ENCODE measurements at regions not wholly inside any gene's neighbourhood (a gene's known extent, or its start where the extent isn't known, plus 50 kb on each side); places are given as distances from the start of the nearest gene placed in this dataset.

DNA sequence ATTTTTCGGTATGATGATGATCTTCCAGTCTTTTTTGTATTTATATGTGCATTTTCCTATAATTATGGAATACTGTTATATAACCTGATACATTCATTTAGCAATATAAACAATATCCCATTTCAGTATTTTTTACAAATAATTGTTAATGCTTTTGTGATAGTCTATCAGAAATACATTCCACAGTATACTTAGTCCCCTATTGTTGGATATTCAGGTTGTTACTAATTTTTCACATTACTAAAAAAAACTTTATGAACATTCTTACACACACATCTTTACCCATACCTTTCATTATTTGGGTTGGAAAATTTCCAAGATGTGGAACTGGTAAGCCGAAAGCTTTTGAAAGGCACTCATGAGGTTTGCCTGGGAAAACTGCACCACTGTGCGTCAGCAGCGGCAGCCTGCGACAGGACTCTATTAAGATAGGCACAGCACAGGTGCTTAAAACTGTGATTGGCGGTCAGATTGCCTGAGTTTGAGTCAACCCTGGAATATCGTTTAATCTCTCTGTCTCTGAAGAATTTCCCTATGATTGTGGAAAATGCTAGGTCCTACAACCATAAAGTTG is 147.5 kb upstream of the ERCC6L2 start:
- intact Hi-C loops (cut with micrococcal nuclease) (loop anchor here (5.0 kb wide), 2 partner anchors 334 to 489 kb away; no protein-coding TSS in a partner anchor), in situ Hi-C loops (cut with MboI) (no loop called here)
- Histone ChIP-seq H4K20me1 (replicated peaks; ENCODE audit: control insufficient read depth, insufficient read depth, low read length) (no peaks in the 10 kb centered on the region; the same call in 1 of the 2 replicates), H2AFZ (ENCODE audit: low read depth, low read length) (no peak overlapping the region), H3K36me3 (ENCODE audit: control insufficient read depth, insufficient read depth, low read length) (no peaks in the 10 kb centered on the region), H3K9me3 (replicated peaks; ENCODE audit: control insufficient read depth, insufficient read depth, low read depth, low read length) (peaks cover 7% of the 10 kb centered on the region), H3K4me2 (ENCODE audit: insufficient read depth, low read length) (no peak overlapping the region), H3K9me1 (ENCODE audit: control insufficient read depth, insufficient read depth, low read length) (no peaks in the 10 kb centered on the region), H3K79me2 (ENCODE audit: control insufficient read depth, insufficient read depth, low read length) (no peaks in the 10 kb centered on the region), H3K27me3 (ENCODE audit: control insufficient read depth in 2 of 2, insufficient read depth in 2 of 2, low read length in 2 of 2) (peaks cover 6 to 16% of the 10 kb centered on the region in 2 experiments; a peak in 4 of 5 replicates), H3K9ac (ENCODE audit: insufficient read depth in 1 of 2, low read depth in 2 of 2, low read length in 2 of 2) (no peak overlapping the region), H3K4me1 (replicated peaks in 1 of 2; ENCODE audit: control insufficient read depth in 2 of 2, insufficient read depth in 2 of 2, low read length in 2 of 2) (peaks cover 0 to 8% of the 10 kb centered on the region in 2 experiments; a peak in 1 of 5 replicates), H3K4me3 (no peak overlapping the region), H3K27ac (ENCODE audit: extremely low read depth, low read depth, low read length) (no peak overlapping the region)
- 4% methylated on average over 7 of the region's 7 CpGs for WGBS (ENCODE audit: insufficient coverage, low coverage, missing lambda C conversion rate)
- BruUV-seq (replicated peaks) = no TSS peak
- FAIRE-seq (no peak), ATAC-seq (no peak), DNase-seq (ENCODE audit: extremely low read depth in 1 of 4, low spot score in 3 of 4) (no peak)
- TF ChIP-seq MTF1 (CRISPR knock-in tag; IDR thresholded peaks at IDR 0.05; ENCODE audit: borderline replicate concordance) (no peak), SMAD2 (IDR thresholded peaks at IDR 0.05; ENCODE audit: low read depth, low read length) (no peak), ZFPM2 (CRISPR knock-in tag; IDR thresholded peaks at IDR 0.05) (no peak), SRF (CRISPR knock-in tag; IDR thresholded peaks at IDR 0.05) (no peak), ZNF253 (CRISPR knock-in tag; conservative IDR thresholded peaks at IDR 0.05) (no peak), ZNF778 (CRISPR knock-in tag; IDR thresholded peaks at IDR 0.05) (no peak), PHF8 (IDR thresholded peaks at IDR 0.05; ENCODE audit: borderline replicate concordance, low read length) (no peak), ZSCAN29 (IDR thresholded peaks at IDR 0.05) (no peak), BDP1 (IDR thresholded peaks at IDR 0.05; ENCODE audit: insufficient read depth, insufficient read length) (no peak), TAF9B (IDR thresholded peaks at IDR 0.05; ENCODE audit: partially characterized antibody) (no peak), TAF7 (tag; IDR thresholded peaks at IDR 0.05) (no peak), OTX1 (CRISPR knock-in tag; IDR thresholded peaks at IDR 0.05) (no peak), GTF2F1 (IDR thresholded peaks at IDR 0.05; ENCODE audit: low read depth, low read length) (no peak)
- POLR2A ChIA-PET = no interaction called here
- CTCF ChIA-PET (ENCODE audit: low intra/inter-chr PET ratio) = interaction anchor here (1.6 kb wide), 1 partner anchor 334 kb away, joined by 5 read pairs; no protein-coding TSS in a partner anchor

Measured in K562 (cell line).